Suprapubic skin (tissue), 4 donors: ENCODE measurements at regions not wholly inside any gene's neighbourhood (a gene's known extent, or its start where the extent isn't known, plus 50 kb on each side); places are given as distances from the start of the nearest gene placed in this dataset.
A peak's percentile ranks its signal among the peaks of the same experiment; 100 is the strongest.

Experiments
- DNase-seq, 2 donors: peaks; one replicate each; pipeline ENCODE4 v3.0.0-alpha.2; 2019; ENCODE audit warnings: low spot score in 2 of 2
- H3K27ac ChIP-seq: fragments of 200-600 bp; sonication (generic); one replicate; pipeline ENCODE4 v1.5.1; 2019
- H3K27me3 ChIP-seq: fragments of 200-600 bp; sonication (generic); one replicate; pipeline ENCODE4 v1.5.1; 2019
- H3K36me3 ChIP-seq: fragments of 200-600 bp; sonication (generic); one replicate; pipeline ENCODE4 v1.5.1; 2019
- H3K4me1 ChIP-seq: fragments of 200-600 bp; sonication (generic); one replicate; pipeline ENCODE4 v1.5.1; 2019
- H3K4me3 ChIP-seq: fragments of 200-600 bp; sonication (generic); one replicate; pipeline ENCODE4 v1.5.1; 2019; ENCODE audit warnings: mild to moderate bottlenecking
- H3K9me3 ChIP-seq: fragments of 200-600 bp; sonication (generic); one replicate; pipeline ENCODE4 v1.5.1; 2019
- CTCF ChIP-seq, 2 donors: fragments of 200-600 bp in 1 of 2; fragments of 450-650 bp in 1 of 2; sonication (generic) in 1 of 2; IDR thresholded peaks; one replicate each; pipeline ENCODE4 v1.5.1; 2016 to 2019; ENCODE audit warnings: antibody characterized with exemption in 2 of 2, mild to moderate bottlenecking in 1 of 2, moderate library complexity in 1 of 2
- EP300 ChIP-seq: sonication (generic); formaldehyde crosslinking; IDR thresholded peaks from one replicate; pipeline ENCODE4 v1.6.1; 2017; ENCODE audit warnings: antibody characterized with exemption
- POLR2A ChIP-seq, 2 donors: fragments of 450-650 bp; IDR thresholded peaks; one replicate each; pipeline ENCODE4 v1.6.1; 2017; ENCODE audit warnings: antibody characterized with exemption in 2 of 2, mild to moderate bottlenecking in 2 of 2, moderate library complexity in 2 of 2
- POLR2AphosphoS5 ChIP-seq, 3 donors: sonication (generic); formaldehyde crosslinking; IDR thresholded peaks; one replicate each; pipeline ENCODE4 v1.6.1; 2017; ENCODE audit warnings: antibody characterized with exemption in 3 of 3
- whole genome bisulfite sequencing: methylation state at CpG from one replicate; pipeline ENCODE4 v1.1.5; 2018; 5-methylcytosine and 5-hydroxymethylcytosine counted together

DNA sequence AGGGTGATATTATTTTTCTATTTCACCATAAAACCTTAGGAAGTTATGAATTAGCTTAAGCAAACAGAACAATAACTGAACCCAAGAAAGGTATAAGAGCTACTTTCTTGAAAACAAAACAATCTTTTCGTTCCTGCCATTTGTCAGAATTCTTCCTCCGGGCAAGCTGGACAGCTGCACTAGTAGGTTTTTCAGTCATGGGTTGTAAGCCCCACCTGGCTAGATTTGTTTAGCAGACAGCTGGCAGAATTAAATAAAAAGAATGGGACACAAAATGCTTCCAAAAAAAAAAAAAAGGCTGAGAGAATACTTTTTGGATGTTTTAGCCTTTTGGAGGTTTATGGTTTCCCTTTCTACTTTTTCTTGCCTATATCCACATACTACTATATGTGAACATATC lies 694.1 kb downstream of the ARHGAP15 start:
- Histone ChIP-seq H3K4me3 (no peak overlapping the region), H3K9me3 (no peaks in the 10 kb centered on the region), H3K27ac (no peak overlapping the region), H3K4me1 (no peaks in the 10 kb centered on the region), H3K27me3 (no peaks in the 10 kb centered on the region), H3K36me3 (no peaks in the 10 kb centered on the region)
- no peak for TF ChIP-seq POLR2AphosphoS5 (IDR thresholded peaks at IDR 0.05)
- no peak for TF ChIP-seq POLR2A (IDR thresholded peaks at IDR 0.05)
- WGBS, result 40% methylated on average over 2 of the region's 2 CpGs
- no peak for DNase-seq

DNA sequence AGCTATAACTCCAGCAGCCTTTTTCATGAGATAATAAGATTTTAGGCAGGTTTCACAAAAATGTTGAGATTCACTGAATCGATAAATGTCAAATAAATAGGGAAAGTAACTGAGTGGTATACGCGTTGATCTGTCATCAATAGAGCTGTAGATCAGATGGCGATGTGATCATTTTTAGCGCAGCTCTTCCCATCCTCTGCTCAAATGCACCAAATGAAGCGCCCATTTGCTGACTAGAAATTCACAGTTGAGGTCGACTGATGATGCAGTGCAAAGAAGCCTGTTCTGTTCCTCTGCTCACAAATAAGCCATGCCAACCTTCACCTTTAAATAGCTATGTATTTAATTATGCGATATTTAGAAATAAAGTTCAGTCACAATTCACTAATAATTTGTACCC lies 693.5 kb downstream of the ARHGAP15 start:
- no peak for DNase-seq
- H3K4me1 ChIP-seq, result no peaks in the 10 kb centered on the region
- TF ChIP-seq CTCF (IDR thresholded peaks at IDR 0.05) (no peak), POLR2A (IDR thresholded peaks at IDR 0.05) (no peak), EP300 (no peak), POLR2AphosphoS5 (IDR thresholded peaks at IDR 0.05) (no peak)
- H3K9me3 ChIP-seq, result no peaks in the 10 kb centered on the region
- H3K4me3 ChIP-seq, result no peak overlapping the region
- peak overlapping the region; percentile 36 for H3K27ac ChIP-seq
- H3K27me3 ChIP-seq, result no peaks in the 10 kb centered on the region
- no peaks in the 10 kb centered on the region for H3K36me3 ChIP-seq
- 93% methylated on average over 8 of the region's 8 CpGs for WGBS

GRCh38 chr2:143819764-143820163 lies 690.5 kb downstream of the ARHGAP15 start:
- Histone ChIP-seq H3K4me3 (peak overlapping the region; percentile 25), H3K9me3 (no peaks in the 10 kb centered on the region), H3K27me3 (no peaks in the 10 kb centered on the region), H3K4me1 (no peaks in the 10 kb centered on the region), H3K27ac (peak overlapping the region; percentile 61), H3K36me3 (no peaks in the 10 kb centered on the region)
- TF ChIP-seq POLR2AphosphoS5 (IDR thresholded peaks at IDR 0.05) (no peak), EP300 (no peak), CTCF (IDR thresholded peaks at IDR 0.05) (no peak), POLR2A (IDR thresholded peaks at IDR 0.05) (no peak)
- DNase-seq, result no peak
- WGBS, result 63% methylated on average over 7 of the region's 7 CpGs

DNA sequence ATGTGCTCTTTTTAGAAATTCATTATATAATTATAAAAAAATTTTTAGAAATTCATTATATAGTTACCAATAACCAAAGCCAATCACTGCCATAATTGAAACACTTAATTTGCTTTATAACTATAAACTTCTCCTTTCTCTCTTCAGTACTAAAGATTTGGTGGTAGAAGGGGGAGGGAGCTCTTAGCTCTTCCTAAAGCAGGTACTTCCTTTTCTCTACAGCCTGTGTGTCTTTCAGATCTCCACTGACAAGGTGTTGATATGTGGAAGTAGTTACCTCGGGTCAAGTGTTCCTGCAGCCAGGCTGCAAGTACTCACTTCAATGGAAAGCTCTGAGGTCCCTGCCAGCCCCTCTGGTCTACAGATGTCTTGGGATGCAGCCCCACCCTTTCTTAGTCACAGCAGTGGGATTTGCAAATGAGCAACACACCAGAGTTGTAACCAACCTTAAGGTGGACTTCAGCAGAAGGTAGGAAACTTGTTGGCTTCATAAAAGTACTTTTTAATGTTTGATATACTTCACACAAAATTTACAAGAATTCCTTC lies 690.0 kb downstream of the ARHGAP15 start:
- TF ChIP-seq EP300 (no peak), POLR2AphosphoS5 (IDR thresholded peaks at IDR 0.05) (peak in 1 of 3 donors; percentile 16)
- peak; percentile 80 to 82 for DNase-seq
- H3K27ac ChIP-seq, result peak overlapping the region; percentile 61
- no peaks in the 10 kb centered on the region for H3K9me3 ChIP-seq
- peak overlapping the region; percentile 25 for H3K4me3 ChIP-seq
- no peaks in the 10 kb centered on the region for H3K36me3 ChIP-seq
- H3K4me1 ChIP-seq, result no peaks in the 10 kb centered on the region
- 25% methylated on average over 1 of the region's 1 CpG for WGBS
- H3K27me3 ChIP-seq, result no peaks in the 10 kb centered on the region
